IMR-90 (cell line): ENCODE measurements at regions not wholly inside any gene's neighbourhood (a gene's known extent, or its start where the extent isn't known, plus 50 kb on each side); places are given as distances from the start of the nearest gene placed in this dataset.

Source experiments
- ATAC-seq: fragments of 200-7000 bp; cut with Tn5 transposase; 2 replicates; pipeline ENCODE4 v1.9.1; 2020; ENCODE audit warnings: low read depth, mild to moderate bottlenecking, moderate library complexity
- BruUV-seq: library from RNA; stranded (reverse); fragments of 400-500 nt; replicated peaks from 2 replicates; lab custom pipeline; 2021; lab: Mats Ljungman, UMichigan
- CTCF ChIA-PET: fragments of 300-600 bp; formaldehyde crosslinking; extraction: SDS; loops from one replicate; lab custom pipeline; 2021; ENCODE audit warnings: antibody characterized with exemption; lab: Yijun Ruan, JAX
- POLR2A ChIA-PET: fragments of 300-600 bp; sonication (Branson Sonifier 250); formaldehyde crosslinking; loops from one replicate; lab custom pipeline; 2022; ENCODE audit warnings: antibody characterized with exemption; ENCODE audit not compliant: unreplicated experiment; lab: Charles Lee
- DNase-seq: peaks from one replicate; pipeline ENCODE4 v3.0.0; 2013
- H2AFZ ChIP-seq: replicated peaks from 2 replicates; pipeline ENCODE3; 2013; ENCODE audit warnings: low read length, mild to moderate bottlenecking; ENCODE audit not compliant: poor library complexity
- H2AK5ac ChIP-seq: 2 replicates; pipeline ENCODE4 v1.6.1; 2013; ENCODE audit warnings: low read depth, low read length, inconsistent platforms
- H2AK9ac ChIP-seq: replicated peaks from 2 replicates; pipeline ENCODE3; 2013; ENCODE audit warnings: mild to moderate bottlenecking, low read depth, low read length, moderate library complexity; ENCODE audit not compliant: poor library complexity
- H2BK120ac ChIP-seq: 2 replicates; pipeline ENCODE4 v1.6.1; 2013; ENCODE audit warnings: low read depth, low read length, inconsistent platforms
- H2BK15ac ChIP-seq: 3 replicates; pipeline ENCODE4 v1.6.1; 2013; ENCODE audit warnings: low read depth, low read length, inconsistent platforms
- H2BK20ac ChIP-seq: 2 replicates; pipeline ENCODE4 v1.6.1; 2013; ENCODE audit warnings: low read depth, mild to moderate bottlenecking, inconsistent platforms, low read length, moderate library complexity
- H2BK5ac ChIP-seq: 2 replicates; pipeline ENCODE4 v1.6.1; 2013; ENCODE audit warnings: mild to moderate bottlenecking, low read depth, low read length, inconsistent platforms; ENCODE audit not compliant: poor library complexity, severe bottlenecking
- H3K14ac ChIP-seq: replicated peaks from 2 replicates; pipeline ENCODE4 v1.6.1; 2013; ENCODE audit warnings: low read depth, low read length, inconsistent platforms
- H3K18ac ChIP-seq: 2 replicates; pipeline ENCODE4 v1.6.1; 2013; ENCODE audit warnings: low read depth, low read length, control low read depth
- H3K23ac ChIP-seq: 2 replicates; pipeline ENCODE4 v1.6.1; 2013; ENCODE audit warnings: low read depth, low read length, inconsistent platforms
- H3K27ac ChIP-seq: 2 replicates; pipeline ENCODE4 v1.5.1; 2013; ENCODE audit warnings: mild to moderate bottlenecking, control low read depth, low read length; ENCODE audit not compliant: insufficient read depth
- H3K27me3 ChIP-seq: 2 replicates; pipeline ENCODE4 v1.6.1; 2013; ENCODE audit warnings: low read length; ENCODE audit not compliant: control insufficient read depth, insufficient read depth
- H3K36me3 ChIP-seq: 2 replicates; pipeline ENCODE4 v1.6.1; 2013; ENCODE audit warnings: low read length, mixed read lengths; ENCODE audit not compliant: control insufficient read depth, insufficient read depth
- H3K4ac ChIP-seq: 2 replicates; pipeline ENCODE4 v1.6.1; 2013; ENCODE audit warnings: low read depth, low read length, inconsistent platforms
- H3K4me1 ChIP-seq: 2 replicates; pipeline ENCODE4 v1.6.1; 2013; ENCODE audit warnings: low read length, mixed read lengths; ENCODE audit not compliant: control insufficient read depth, insufficient read depth
- H3K4me2 ChIP-seq: 2 replicates; pipeline ENCODE4 v1.6.1; 2013; ENCODE audit warnings: low read depth, mild to moderate bottlenecking, control low read depth, low read length, moderate library complexity
- H3K4me3 ChIP-seq: 2 replicates; pipeline ENCODE4 v1.5.1; 2013; ENCODE audit warnings: low read depth, mild to moderate bottlenecking, control low read depth, low read length, moderate library complexity; ENCODE audit not compliant: insufficient read depth
- H3K56ac ChIP-seq: 2 replicates; pipeline ENCODE4 v1.6.1; 2013; ENCODE audit warnings: low read length, inconsistent platforms; ENCODE audit not compliant: insufficient read depth; ENCODE audit errors: extremely low read depth
- H3K79me1 ChIP-seq, 2 experiments: 2 replicates each; pipeline ENCODE4 v1.6.1; 2013; ENCODE audit warnings: low read length in 2 of 2, inconsistent platforms in 1 of 2, low read depth in 1 of 2
- H3K9ac ChIP-seq: 2 replicates; pipeline ENCODE4 v1.6.1; 2013; ENCODE audit warnings: low read depth, low read length, control low read depth
- H3K9me1 ChIP-seq: 2 replicates; pipeline ENCODE4 v1.6.1; 2013; ENCODE audit warnings: low read length, inconsistent platforms; ENCODE audit not compliant: insufficient read depth
- H3K9me3 ChIP-seq: 2 replicates; pipeline ENCODE4 v1.6.1; 2013; ENCODE audit warnings: low read length; ENCODE audit not compliant: control insufficient read depth, insufficient read depth
- H4K20me1 ChIP-seq: 2 replicates; pipeline ENCODE4 v1.6.1; 2013; ENCODE audit warnings: low read length, inconsistent platforms; ENCODE audit not compliant: insufficient read depth
- H4K5ac ChIP-seq: 2 replicates; pipeline ENCODE4 v1.6.1; 2013; ENCODE audit warnings: mild to moderate bottlenecking, low read depth, low read length, control low read depth
- H4K8ac ChIP-seq, 2 experiments: 2 replicates each; pipeline ENCODE4 v1.6.1; 2013; ENCODE audit warnings: low read depth in 2 of 2, low read length in 2 of 2, control low read depth in 1 of 2, inconsistent platforms in 1 of 2
- H4K91ac ChIP-seq: 2 replicates; pipeline ENCODE4 v1.6.1; 2013; ENCODE audit warnings: low read depth, low read length, inconsistent platforms; ENCODE audit not compliant: insufficient read depth
- MAFK ChIP-seq: IDR thresholded peaks from 2 replicates; pipeline ENCODE4 v1.6.1; 2012; ENCODE audit warnings: low read depth, low read length, improper control_type of control experiment
- MAZ ChIP-seq: IDR thresholded peaks from 2 replicates; pipeline ENCODE4 v1.6.1; 2012; ENCODE audit warnings: low read depth, mild to moderate bottlenecking, low read length, improper control_type of control experiment, moderate library complexity, borderline replicate concordance
- MXI1 ChIP-seq: IDR thresholded peaks from 2 replicates; pipeline ENCODE4 v1.6.1; 2012; ENCODE audit warnings: low read depth, mild to moderate bottlenecking, low read length, moderate library complexity, borderline replicate concordance
- NFE2L2 ChIP-seq: fragments of 150-350 bp; IDR thresholded peaks from 2 replicates; pipeline ENCODE4 v1.6.1; 2016; ENCODE audit warnings: low read depth, mild to moderate bottlenecking, low read length
- RCOR1 ChIP-seq: IDR thresholded peaks from 2 replicates; pipeline ENCODE4 v1.6.1; 2012; ENCODE audit warnings: mild to moderate bottlenecking, low read length, improper control_type of control experiment; ENCODE audit not compliant: insufficient replicate concordance
- RFX5 ChIP-seq: IDR thresholded peaks from 2 replicates; pipeline ENCODE4 v1.8.0; 2012; ENCODE audit warnings: low read depth, mild to moderate bottlenecking, low read length, moderate library complexity
- SMC3 ChIP-seq: fragments of 150-350 bp; IDR thresholded peaks from 2 replicates; pipeline ENCODE4 v1.6.1; 2016; ENCODE audit warnings: low read depth, mild to moderate bottlenecking, antibody characterized with exemption, low read length, moderate library complexity
- WGBS, 2 experiments: methylation state at CpG; one replicate each; pipeline versions ENCODE4 v1.1.5 to v1.1.7; 2013; ENCODE audit warnings: missing lambda C conversion rate in 2 of 2; ENCODE audit not compliant: insufficient read length in 1 of 2; ENCODE audit errors: extremely low coverage in 2 of 2; 5-methylcytosine and 5-hydroxymethylcytosine counted together
- dilution Hi-C: fragments of 300-500 bp; cut with HindIII; formaldehyde crosslinking; loops from one replicate; pipeline ENCODE4 v1.14.3; 2018; ENCODE audit warnings: low sequenced_read_pairs; ENCODE audit not compliant: unreplicated experiment
- in situ Hi-C: fragments of 300-500 bp; cut with MboI; formaldehyde crosslinking; loops from 3 replicates; pipeline ENCODE4 v1.14.3; 2019; ENCODE audit warnings: low sequenced_read_pairs, inconsistent platforms, mixed read lengths
- intact Hi-C: fragments of 100-400 bp; cut with micrococcal nuclease; formaldehyde crosslinking; loops from 2 replicates; pipeline ENCODE4 v1.10.0; 2022

GRCh38 chr13:67443923-67444322 is 213.8 kb upstream of the PCDH9 start:
- CTCF ChIA-PET, result no interaction called here
- no peak overlapping the region for H3K18ac ChIP-seq
- no peaks in the 10 kb centered on the region for H3K79me1 ChIP-seq
- H2BK5ac ChIP-seq, result no peak overlapping the region
- no peak for ATAC-seq
- H4K91ac ChIP-seq, result no peak overlapping the region
- no peaks in the 10 kb centered on the region for H3K9me1 ChIP-seq
- no peak overlapping the region for H2AK9ac ChIP-seq
- H3K27me3 ChIP-seq, result no peaks in the 10 kb centered on the region
- no peak overlapping the region for H3K4ac ChIP-seq
- H3K23ac ChIP-seq, result no peak overlapping the region
- WGBS, 2 experiments, result no CpG with 5 or more reads among the region's 2 CpGs
- H3K14ac ChIP-seq, result no peak overlapping the region
- no peak overlapping the region for H3K56ac ChIP-seq
- no peak overlapping the region for H3K27ac ChIP-seq
- no peaks in the 10 kb centered on the region for H4K20me1 ChIP-seq
- no peaks in the 10 kb centered on the region for H3K36me3 ChIP-seq
- no peak overlapping the region for H2BK20ac ChIP-seq
- no peaks in the 10 kb centered on the region for H3K9me3 ChIP-seq
- no peak overlapping the region for H3K9ac ChIP-seq
- H4K5ac ChIP-seq, result no peak overlapping the region
- no peaks in the 10 kb centered on the region for H3K4me1 ChIP-seq
- H3K4me3 ChIP-seq, result no peak overlapping the region
- no peak for DNase-seq
- no peak overlapping the region for H4K8ac ChIP-seq
- POLR2A ChIA-PET, result no interaction called here
- TF ChIP-seq NFE2L2 (no peak), SMC3 (no peak), RFX5 (no peak), MAZ (no peak), MXI1 (no peak), MAFK (peak; percentile 81), RCOR1 (no peak)
- intact Hi-C loops, result no loop called here
- no peak overlapping the region for H2AFZ ChIP-seq
- H2BK120ac ChIP-seq, result no peak overlapping the region
- H3K4me2 ChIP-seq, result no peak overlapping the region
- dilution Hi-C loops, result no loop called here
- no peak overlapping the region for H2AK5ac ChIP-seq
- no TSS peak for BruUV-seq
- H2BK15ac ChIP-seq, result no peak overlapping the region
- in situ Hi-C loops, result no loop called here
